Gastrocnemius medialis (tissue), 4 donors: ENCODE measurements at regions not wholly inside any gene's neighbourhood (a gene's known extent, or its start where the extent isn't known, plus 50 kb on each side); places are given as distances from the start of the nearest gene placed in this dataset.

Source experiments
- ATAC-seq, 2 donors: fragments of 150-250 bp; one replicate each; pipeline ENCODE4 v1.9.1; 2016
- DNase-seq, 2 donors: peaks; one replicate each; pipeline ENCODE4 v3.0.0-alpha.2; 2019
- H3K27ac ChIP-seq, 4 donors: fragments of 200-600 bp; sonication (generic); 1 replicate in 1 of 4; 2 replicates in 3 of 4; pipeline ENCODE4 v1.5.1; 2016 to 2018; ENCODE audit warnings: mild to moderate bottlenecking in 2 of 4, moderate library complexity in 1 of 4
- H3K27me3 ChIP-seq, 3 donors: fragments of 200-600 bp; sonication (generic) in 2 of 3; 1 replicate in 1 of 3; 2 replicates in 2 of 3; pipeline versions ENCODE4 v1.5.1 to v1.6.0; 2016 to 2019; ENCODE audit warnings: mild to moderate bottlenecking in 1 of 3, moderate library complexity in 1 of 3
- H3K36me3 ChIP-seq, 2 donors: fragments of 200-600 bp; sonication (generic) in 1 of 2; one replicate each; pipeline ENCODE4 v1.5.1; 2017 to 2018
- H3K4me1 ChIP-seq, 2 donors: fragments of 200-600 bp; sonication (generic) in 1 of 2; one replicate each; pipeline ENCODE4 v1.5.1; 2016 to 2017; ENCODE audit warnings: mild to moderate bottlenecking in 2 of 2
- H3K4me3 ChIP-seq, 4 donors: fragments of 200-600 bp; sonication (generic) in 3 of 4; 1 replicate in 1 of 4; 2 replicates in 3 of 4; pipeline ENCODE4 v1.5.1; 2016 to 2019; ENCODE audit warnings: mild to moderate bottlenecking in 2 of 4
- H3K9me3 ChIP-seq, 3 donors: fragments of 200-600 bp; sonication (generic) in 2 of 3; 1 replicate in 1 of 3; 2 replicates in 2 of 3; pipeline ENCODE4 v1.5.1; 2016 to 2019
- POLR2A ChIP-seq, 2 donors: fragments of 450-650 bp; IDR thresholded peaks; one replicate each; pipeline ENCODE4 v1.6.1; 2017; ENCODE audit warnings: antibody characterized with exemption in 2 of 2, mild to moderate bottlenecking in 2 of 2, moderate library complexity in 2 of 2
- in situ Hi-C, 4 donors: fragments of 200-750 bp; cut with MboI; loops; one replicate each; pipeline versions ENCODE4 v1.15.0 to v1.8.0; 2017; ENCODE audit warnings: low sequenced_read_pairs in 4 of 4
- intact Hi-C: fragments of 100-400 bp; cut with DNase I; formaldehyde crosslinking; loops from one replicate; pipeline ENCODE4 v1.15.1; 2023; ENCODE audit warnings: low total_unique reads
- TF ChIP-seq, protein P1 (sequence below), 5 experiments: fragments of 450-650 bp in 3 of 5; fragments of 200-600 bp in 2 of 5; sonication (generic) in 2 of 5; IDR thresholded peaks in 4 of 5; conservative IDR thresholded peaks in 1 of 5; 1 replicate in 4 of 5; 2 replicates in 1 of 5; pipeline ENCODE4 v1.5.1; 2016 to 2019; ENCODE audit warnings: antibody characterized with exemption in 5 of 5, mild to moderate bottlenecking in 3 of 5, moderate library complexity in 3 of 5

DNA sequence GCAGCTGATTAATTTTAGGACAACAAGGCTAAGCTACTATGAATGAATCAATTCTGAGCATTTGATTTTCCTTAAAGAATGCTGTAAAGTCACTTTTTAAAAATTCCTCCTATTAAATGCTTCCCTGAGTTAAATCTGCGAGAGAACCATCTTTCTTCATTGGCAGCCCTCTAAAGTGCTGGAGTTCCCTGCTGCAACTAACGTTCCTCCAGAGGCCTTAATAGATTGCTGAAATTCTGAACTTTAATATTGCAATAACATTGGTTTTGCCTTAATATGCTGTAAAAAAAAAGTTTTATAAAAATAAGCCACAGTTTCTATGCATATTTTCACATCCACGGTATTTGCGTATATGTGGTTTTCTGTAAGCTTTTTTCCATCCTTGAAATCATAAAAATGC, 298.0 kb upstream of the PIK3R1 start:
- DNase-seq (no peak), ATAC-seq (no peak)
- Histone ChIP-seq H3K27ac (no peak overlapping the region), H3K4me3 (no peak overlapping the region), H3K36me3 (no peaks in the 10 kb centered on the region), H3K9me3 (peaks cover 0 to 3% (median 0%) of the 10 kb centered on the region in 3 donors), H3K4me1 (no peaks in the 10 kb centered on the region), H3K27me3 (no peaks in the 10 kb centered on the region)
- TF ChIP-seq, protein P1, sequence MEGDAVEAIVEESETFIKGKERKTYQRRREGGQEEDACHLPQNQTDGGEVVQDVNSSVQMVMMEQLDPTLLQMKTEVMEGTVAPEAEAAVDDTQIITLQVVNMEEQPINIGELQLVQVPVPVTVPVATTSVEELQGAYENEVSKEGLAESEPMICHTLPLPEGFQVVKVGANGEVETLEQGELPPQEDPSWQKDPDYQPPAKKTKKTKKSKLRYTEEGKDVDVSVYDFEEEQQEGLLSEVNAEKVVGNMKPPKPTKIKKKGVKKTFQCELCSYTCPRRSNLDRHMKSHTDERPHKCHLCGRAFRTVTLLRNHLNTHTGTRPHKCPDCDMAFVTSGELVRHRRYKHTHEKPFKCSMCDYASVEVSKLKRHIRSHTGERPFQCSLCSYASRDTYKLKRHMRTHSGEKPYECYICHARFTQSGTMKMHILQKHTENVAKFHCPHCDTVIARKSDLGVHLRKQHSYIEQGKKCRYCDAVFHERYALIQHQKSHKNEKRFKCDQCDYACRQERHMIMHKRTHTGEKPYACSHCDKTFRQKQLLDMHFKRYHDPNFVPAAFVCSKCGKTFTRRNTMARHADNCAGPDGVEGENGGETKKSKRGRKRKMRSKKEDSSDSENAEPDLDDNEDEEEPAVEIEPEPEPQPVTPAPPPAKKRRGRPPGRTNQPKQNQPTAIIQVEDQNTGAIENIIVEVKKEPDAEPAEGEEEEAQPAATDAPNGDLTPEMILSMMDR (IDR thresholded peaks at IDR 0.05 in 4 of 5, conservative IDR thresholded peaks at IDR 0.05 in 1 of 5): no peak
- no peak for TF ChIP-seq POLR2A (IDR thresholded peaks at IDR 0.05)
- in situ Hi-C loops: no loop called here
- intact Hi-C loops: no loop called here

DNA sequence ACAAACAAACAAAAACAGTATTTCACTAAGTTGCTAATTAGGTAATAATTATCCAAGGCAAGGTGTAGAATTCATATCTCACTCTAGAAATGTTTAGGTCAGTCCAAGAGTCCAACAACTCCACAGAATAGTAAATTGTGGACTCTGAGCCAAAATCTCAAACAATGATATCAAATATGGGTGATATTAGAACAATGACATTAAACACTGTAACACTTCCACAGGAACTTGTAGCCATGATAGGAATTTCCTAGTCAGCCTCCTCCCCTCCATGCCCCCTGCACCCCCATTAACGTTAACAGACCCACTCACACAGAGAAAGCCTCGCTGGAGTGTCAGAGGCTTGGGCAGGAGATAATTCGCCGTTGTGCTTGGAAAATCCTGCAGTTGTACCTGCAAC, 305.0 kb upstream of the PIK3R1 start:
- intact Hi-C loops (no loop called here), in situ Hi-C loops (no loop called here)
- Histone ChIP-seq H3K27me3 (no peaks in the 10 kb centered on the region), H3K4me3 (no peak overlapping the region), H3K27ac (no peak overlapping the region), H3K36me3 (no peaks in the 10 kb centered on the region), H3K4me1 (peaks cover 0 to 4% of the 10 kb centered on the region in 2 donors), H3K9me3 (no peaks in the 10 kb centered on the region)
- DNase-seq (no peak), ATAC-seq (no peak)
- TF ChIP-seq, protein P1 (IDR thresholded peaks at IDR 0.05 in 4 of 5, conservative IDR thresholded peaks at IDR 0.05 in 1 of 5): no peak
- TF ChIP-seq POLR2A (IDR thresholded peaks at IDR 0.05): no peak

DNA sequence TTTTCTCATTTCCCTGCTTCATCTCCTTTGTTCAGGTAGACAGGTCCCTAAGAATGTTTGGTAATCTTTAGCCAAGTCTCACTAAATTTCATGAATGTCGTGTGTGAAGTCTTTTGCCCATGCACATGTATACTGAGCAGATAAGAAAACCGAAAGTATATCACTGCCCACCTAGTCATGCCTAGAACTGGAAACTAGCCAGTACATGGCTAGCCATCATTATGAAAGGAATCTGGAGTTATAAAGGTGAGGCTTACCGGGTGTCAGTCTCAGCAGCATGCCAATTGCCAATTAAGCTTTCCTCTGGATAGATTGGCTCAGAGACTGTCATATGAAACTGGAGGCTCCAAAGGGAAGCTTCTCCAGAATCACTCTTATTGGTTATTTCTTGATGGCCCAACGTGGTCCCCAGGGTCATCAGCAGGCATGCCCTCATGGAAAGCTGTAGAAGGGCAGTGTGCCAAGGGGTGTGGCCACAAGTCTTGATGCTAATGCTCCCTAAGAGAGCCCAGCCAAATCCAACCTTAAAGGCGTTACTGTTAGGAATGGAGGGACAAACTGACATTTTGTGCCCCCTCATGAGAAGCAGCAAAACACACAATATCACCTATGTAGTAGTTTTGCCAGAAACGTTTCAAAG, 307.3 kb upstream of the PIK3R1 start:
- Histone ChIP-seq H3K9me3 (no peaks in the 10 kb centered on the region), H3K27ac (no peak overlapping the region), H3K27me3 (no peaks in the 10 kb centered on the region), H3K4me1 (peaks cover 0 to 4% of the 10 kb centered on the region in 2 donors), H3K36me3 (no peaks in the 10 kb centered on the region), H3K4me3 (no peak overlapping the region)
- in situ Hi-C loops: no loop called here
- intact Hi-C loops: no loop called here
- no peak for TF ChIP-seq POLR2A (IDR thresholded peaks at IDR 0.05)
- TF ChIP-seq, protein P1 (IDR thresholded peaks at IDR 0.05 in 4 of 5, conservative IDR thresholded peaks at IDR 0.05 in 1 of 5): no peak
- DNase-seq (no peak), ATAC-seq (no peak)

DNA sequence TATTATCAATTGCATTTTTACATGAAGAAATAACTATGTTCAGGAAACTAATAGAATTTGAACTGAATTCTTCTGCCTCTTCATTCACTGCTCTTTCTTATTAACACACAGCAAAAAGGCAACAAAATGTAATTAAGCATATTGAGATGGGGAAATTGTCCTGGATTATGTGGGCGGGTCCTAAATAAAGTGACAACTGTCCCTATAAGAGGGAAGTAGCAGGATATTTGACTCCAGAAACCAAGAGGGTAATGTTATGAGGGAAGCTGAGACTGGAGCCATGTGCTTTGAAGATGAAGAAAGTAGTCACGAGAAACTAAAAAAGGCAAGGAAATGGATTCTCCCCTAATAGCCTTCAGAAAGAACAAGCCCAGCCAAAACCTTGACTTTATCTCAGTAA, 311.2 kb upstream of the PIK3R1 start:
- intact Hi-C loops (no loop called here), in situ Hi-C loops (no loop called here)
- H3K27me3 ChIP-seq: no peaks in the 10 kb centered on the region
- TF ChIP-seq POLR2A (IDR thresholded peaks at IDR 0.05): no peak
- TF ChIP-seq, protein P1 (IDR thresholded peaks at IDR 0.05 in 4 of 5, conservative IDR thresholded peaks at IDR 0.05 in 1 of 5): no peak
- DNase-seq: no peak
- H3K9me3 ChIP-seq: no peaks in the 10 kb centered on the region
- no peak overlapping the region for H3K27ac ChIP-seq
- peaks cover 0 to 8% of the 10 kb centered on the region in 2 donors for H3K4me1 ChIP-seq
- H3K36me3 ChIP-seq: no peaks in the 10 kb centered on the region
- no peak overlapping the region for H3K4me3 ChIP-seq
- ATAC-seq: no peak

DNA sequence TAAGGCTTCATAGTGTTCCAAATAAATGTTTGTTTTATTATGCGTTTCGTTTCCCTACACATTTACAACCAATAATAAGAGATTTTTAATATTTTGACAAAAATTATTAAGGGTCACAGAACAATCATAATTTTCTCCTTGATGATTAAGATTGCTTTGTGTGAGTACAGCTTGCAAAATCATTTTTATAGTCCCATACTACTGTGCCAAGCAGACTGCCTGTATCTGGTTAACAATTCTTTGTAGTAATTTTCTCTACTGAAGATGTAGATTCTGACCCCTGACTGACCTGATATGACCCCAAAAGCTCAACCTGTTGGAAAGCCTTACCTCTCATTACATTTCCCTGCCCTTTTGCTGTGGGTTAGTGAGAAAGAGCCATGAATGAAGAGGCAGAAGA, 311.9 kb upstream of the PIK3R1 start:
- H3K4me1 ChIP-seq: peaks cover 0 to 8% of the 10 kb centered on the region in 2 donors
- no peaks in the 10 kb centered on the region for H3K9me3 ChIP-seq
- H3K4me3 ChIP-seq: no peak overlapping the region
- ATAC-seq (no peak), DNase-seq (no peak)
- intact Hi-C loops (no loop called here), in situ Hi-C loops (no loop called here)
- H3K36me3 ChIP-seq: no peaks in the 10 kb centered on the region
- no peaks in the 10 kb centered on the region for H3K27me3 ChIP-seq
- no peak for TF ChIP-seq POLR2A (IDR thresholded peaks at IDR 0.05)
- TF ChIP-seq, protein P1 (IDR thresholded peaks at IDR 0.05 in 4 of 5, conservative IDR thresholded peaks at IDR 0.05 in 1 of 5): no peak
- H3K27ac ChIP-seq: no peak overlapping the region
